LNCaP clone FGC (cell line): ENCODE measurements at regions not wholly inside any gene's neighbourhood (a gene's known extent, or its start where the extent isn't known, plus 50 kb on each side); places are given as distances from the start of the nearest gene placed in this dataset.

Experiments used
- DNase-seq: peaks from one replicate; pipeline ENCODE4 v3.0.0-alpha.2; 2011; ENCODE audit warnings: low read depth
- H3K4me3 ChIP-seq: 2 replicates; pipeline ENCODE4 v1.5.1; 2011; ENCODE audit warnings: mild to moderate bottlenecking, low read depth, low read length, control low read depth
- TF ChIP-seq, protein P1 (sequence below): IDR thresholded peaks from 2 replicates; pipeline ENCODE4 v1.5.1; 2012; ENCODE audit warnings: mild to moderate bottlenecking; ENCODE audit not compliant: control insufficient read depth, insufficient read depth; ENCODE audit errors: extremely low read depth

DNA sequence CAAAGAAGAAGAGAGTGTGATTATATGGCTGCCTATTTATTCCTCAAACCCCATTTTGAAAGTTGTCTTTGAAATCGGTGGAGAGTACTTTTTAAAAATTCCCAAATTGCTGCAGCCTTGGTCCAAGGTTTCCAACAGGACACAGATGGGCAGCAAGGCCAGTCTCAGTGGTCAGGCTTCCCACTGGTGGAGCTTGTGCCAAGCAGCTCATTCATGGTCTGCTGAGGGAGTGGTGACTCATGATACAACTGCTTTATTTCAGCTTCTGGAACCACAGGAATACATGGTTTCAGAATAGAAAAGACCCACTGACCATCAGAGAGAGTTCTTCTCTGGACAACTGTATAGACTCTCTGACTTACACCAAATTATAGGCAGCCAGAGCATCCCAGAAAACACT lies 673.1 kb upstream of the KLF4 start:
- no peak overlapping the region for H3K4me3 ChIP-seq
- TF ChIP-seq, protein P1, sequence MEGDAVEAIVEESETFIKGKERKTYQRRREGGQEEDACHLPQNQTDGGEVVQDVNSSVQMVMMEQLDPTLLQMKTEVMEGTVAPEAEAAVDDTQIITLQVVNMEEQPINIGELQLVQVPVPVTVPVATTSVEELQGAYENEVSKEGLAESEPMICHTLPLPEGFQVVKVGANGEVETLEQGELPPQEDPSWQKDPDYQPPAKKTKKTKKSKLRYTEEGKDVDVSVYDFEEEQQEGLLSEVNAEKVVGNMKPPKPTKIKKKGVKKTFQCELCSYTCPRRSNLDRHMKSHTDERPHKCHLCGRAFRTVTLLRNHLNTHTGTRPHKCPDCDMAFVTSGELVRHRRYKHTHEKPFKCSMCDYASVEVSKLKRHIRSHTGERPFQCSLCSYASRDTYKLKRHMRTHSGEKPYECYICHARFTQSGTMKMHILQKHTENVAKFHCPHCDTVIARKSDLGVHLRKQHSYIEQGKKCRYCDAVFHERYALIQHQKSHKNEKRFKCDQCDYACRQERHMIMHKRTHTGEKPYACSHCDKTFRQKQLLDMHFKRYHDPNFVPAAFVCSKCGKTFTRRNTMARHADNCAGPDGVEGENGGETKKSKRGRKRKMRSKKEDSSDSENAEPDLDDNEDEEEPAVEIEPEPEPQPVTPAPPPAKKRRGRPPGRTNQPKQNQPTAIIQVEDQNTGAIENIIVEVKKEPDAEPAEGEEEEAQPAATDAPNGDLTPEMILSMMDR: no peak
- no peak for DNase-seq

DNA sequence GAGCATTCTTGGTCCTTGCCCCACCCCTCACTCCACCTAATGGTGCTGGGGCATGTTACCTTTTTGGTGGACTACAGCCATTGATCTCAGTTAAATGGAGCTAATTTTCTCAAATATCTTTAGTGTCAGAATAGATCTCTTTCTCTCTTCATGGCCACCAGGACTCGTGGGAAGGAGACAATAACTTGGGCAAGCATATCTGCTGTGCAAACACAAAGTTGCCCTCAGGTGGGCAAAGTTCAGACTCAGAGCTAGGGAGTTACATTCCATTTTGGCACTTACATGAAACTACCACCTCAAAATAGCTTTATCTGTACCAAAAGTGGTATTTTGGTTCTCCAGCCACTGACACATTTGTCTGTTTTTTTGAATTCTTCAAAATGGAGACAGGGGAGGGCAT lies 671.9 kb upstream of the KLF4 start:
- no peak for DNase-seq
- TF ChIP-seq, protein P1: no peak
- H3K4me3 ChIP-seq: no peak overlapping the region

DNA sequence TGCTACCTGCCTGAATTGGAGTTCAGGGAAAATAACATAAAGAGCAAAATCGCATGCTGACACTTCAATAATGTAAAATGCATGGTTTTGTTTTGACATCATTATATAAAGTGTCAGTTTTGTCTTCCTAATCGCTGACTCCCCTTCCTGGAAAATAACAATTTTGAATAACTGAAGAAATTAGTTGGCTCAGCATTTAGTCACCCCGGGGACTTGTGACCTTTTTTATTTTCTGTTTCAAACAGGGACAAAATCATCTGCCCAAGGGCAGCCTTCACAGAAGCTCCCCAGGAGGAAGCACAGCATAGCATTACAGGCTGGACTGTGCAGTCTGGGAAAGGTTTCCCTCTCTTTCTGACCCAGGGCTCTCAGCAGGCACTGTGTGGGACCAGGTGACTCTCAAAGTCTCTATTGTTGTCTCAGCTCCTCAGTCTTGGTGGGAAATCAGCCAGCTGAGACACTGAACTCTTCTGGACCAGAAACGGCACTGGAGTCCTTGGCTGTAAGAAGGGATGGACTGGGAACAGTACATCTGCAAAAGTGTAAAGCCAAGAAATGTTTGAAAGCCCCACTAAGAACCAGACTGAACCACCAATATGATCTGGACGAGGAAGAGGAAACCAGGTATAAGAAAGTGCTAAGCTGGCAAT lies 671.3 kb upstream of the KLF4 start:
- no peak for DNase-seq
- TF ChIP-seq, protein P1: no peak

DNA sequence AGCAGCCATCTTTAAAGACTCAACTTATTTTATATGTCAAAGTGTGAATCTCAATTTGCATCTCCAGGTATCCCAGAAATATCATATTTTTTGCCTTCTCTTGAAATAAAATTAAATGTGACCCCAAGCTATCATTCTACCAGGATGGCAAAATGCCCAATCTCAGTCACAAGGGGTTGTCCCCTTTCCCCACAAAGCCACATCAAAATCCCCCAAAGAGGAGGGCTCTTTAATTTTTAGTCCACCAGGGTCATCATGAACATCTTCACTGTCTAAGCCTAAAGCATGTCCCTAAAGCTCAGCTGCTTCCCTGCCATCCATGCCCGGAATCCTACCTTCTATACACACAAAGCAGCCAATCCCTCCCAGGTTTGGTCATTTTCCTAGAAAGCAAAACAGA lies 670.5 kb upstream of the KLF4 start:
- DNase-seq: no peak
- TF ChIP-seq, protein P1: no peak
- H3K4me3 ChIP-seq: no peak overlapping the region

More for the DNA sequence above, 671.3 kb upstream of the KLF4 start:
- H3K4me3 ChIP-seq: no peak overlapping the region

DNA sequence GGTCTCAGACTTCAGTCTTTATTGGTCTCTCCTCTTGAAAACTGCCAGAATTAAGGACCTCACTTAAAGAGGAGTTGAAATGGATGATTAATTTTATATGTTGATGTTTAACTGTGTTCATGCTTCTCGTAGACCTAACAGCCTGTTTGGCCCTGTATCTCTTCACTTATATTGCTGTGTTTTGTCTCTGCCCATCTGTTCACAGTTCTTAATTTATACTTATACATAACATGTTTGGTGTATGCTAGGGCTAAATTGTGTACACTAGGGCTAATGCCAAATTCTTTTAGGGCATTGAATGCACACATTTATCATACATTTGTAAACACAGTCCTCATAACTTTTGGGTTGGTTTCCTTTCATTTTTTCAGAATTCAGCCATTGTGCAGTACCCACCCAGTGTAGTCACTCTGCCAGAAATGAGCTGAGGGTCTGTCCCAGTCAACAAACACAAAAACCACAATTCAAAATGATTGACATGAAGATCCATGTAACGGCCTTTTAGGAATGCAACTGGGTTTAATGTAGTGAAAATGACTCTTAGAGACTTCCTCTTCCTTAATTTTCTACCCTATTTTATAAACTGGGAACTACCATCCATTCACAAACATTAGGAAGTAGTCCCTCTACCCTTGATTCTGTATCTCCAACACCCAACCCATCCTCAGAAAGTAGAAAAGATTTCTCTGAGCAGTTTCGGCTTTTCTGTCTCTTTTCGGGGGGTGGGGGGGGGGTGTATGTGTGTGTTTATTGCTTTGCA lies 668.8 kb upstream of the KLF4 start:
- TF ChIP-seq, protein P1: no peak
- no peak for DNase-seq
- H3K4me3 ChIP-seq: no peak overlapping the region

DNA sequence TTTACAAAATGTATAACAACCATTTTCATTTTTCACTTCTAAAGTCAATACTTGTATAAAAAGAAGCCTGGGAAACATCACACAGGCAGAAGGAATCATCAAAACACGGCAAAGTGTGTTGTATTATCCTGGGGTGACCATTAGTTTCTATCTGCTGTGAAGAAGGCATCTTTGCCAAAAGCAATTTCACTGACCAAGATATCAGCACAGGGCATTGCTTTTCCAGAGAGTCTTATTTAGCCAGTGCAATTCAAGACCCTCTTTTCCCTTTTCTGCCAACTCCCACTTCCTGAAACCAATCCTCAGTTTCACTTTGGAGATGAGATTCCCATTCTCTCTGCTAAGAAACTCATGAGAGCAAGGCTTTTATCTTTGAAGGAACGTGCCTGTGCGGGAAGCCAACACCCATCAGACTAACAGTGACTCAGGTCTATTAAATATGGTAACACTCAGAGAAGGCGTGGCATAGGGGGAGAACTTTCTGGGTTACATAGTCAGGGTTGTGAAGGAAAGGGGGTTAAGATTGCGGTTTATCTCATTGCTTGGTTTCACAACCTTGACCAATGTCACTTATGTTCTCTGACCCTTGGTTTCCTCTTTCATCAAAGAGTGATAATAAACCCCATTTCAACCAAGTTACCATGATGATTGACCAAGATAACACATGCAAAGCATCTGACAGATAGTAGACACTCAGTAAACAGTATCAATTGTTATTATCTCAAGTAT lies 666.9 kb upstream of the KLF4 start:
- TF ChIP-seq, protein P1: no peak
- no peak overlapping the region for H3K4me3 ChIP-seq
- no peak for DNase-seq

DNA sequence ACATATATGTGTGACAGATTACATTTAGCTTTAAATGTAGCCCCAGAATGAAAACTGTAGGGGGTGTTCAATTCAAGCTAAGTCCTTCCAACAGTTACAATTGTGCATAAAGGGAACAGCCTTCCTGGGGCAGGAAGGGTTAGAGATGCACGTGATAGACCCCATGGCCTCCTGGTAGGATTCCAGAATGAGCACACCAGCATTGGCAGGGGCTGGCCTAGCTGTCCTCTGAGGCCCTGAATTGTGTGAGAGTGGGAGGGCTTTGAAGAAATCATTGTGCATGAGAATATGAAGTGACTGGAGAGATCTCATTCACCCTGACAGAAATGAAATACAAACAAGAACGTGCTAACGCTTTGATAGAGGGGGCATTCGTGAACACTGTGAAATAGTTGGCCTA lies 663.8 kb upstream of the KLF4 start:
- DNase-seq: no peak
- no peak overlapping the region for H3K4me3 ChIP-seq
- TF ChIP-seq, protein P1: no peak
